Prostate gland (tissue), 2 donors: ENCODE measurements at regions not wholly inside any gene's neighbourhood (a gene's known extent, or its start where the extent isn't known, plus 50 kb on each side); places are given as distances from the start of the nearest gene placed in this dataset.

Experiments used
- CTCF ChIP-seq, 4 experiments: fragments of 200-600 bp in 2 of 4; fragments of 450-650 bp in 2 of 4; sonication (generic) in 2 of 4; IDR thresholded peaks; 1 replicate in 3 of 4; 2 replicates in 1 of 4; pipeline ENCODE4 v1.5.1; 2016 to 2019; ENCODE audit warnings: antibody characterized with exemption in 4 of 4, mild to moderate bottlenecking in 2 of 4, moderate library complexity in 2 of 4
- POLR2AphosphoS5 ChIP-seq: sonication (generic); formaldehyde crosslinking; IDR thresholded peaks from one replicate; pipeline ENCODE4 v1.6.1; 2017; ENCODE audit warnings: antibody characterized with exemption

- TF ChIP-seq CTCF (IDR thresholded peaks at IDR 0.05) (no peak), POLR2AphosphoS5 (no peak)
Measured at GRCh38 chr12:84740602-84741001, 172.0 kb downstream of the SLC6A15 start.
